NT2/D1 (cell line): ENCODE measurements at regions not wholly inside any gene's neighbourhood (a gene's known extent, or its start where the extent isn't known, plus 50 kb on each side); places are given as distances from the start of the nearest gene placed in this dataset.

Experiments used
- DNase-seq: peaks from one replicate; pipeline ENCODE4 v3.0.0-alpha.2; 2011; ENCODE audit warnings: low read depth, low spot score
- H3K27me3 ChIP-seq: 2 replicates; pipeline ENCODE4 v1.6.0; 2011; ENCODE audit warnings: mild to moderate bottlenecking; ENCODE audit not compliant: insufficient read length, insufficient read depth
- H3K36me3 ChIP-seq: 2 replicates; pipeline ENCODE4 v1.6.1; 2011; ENCODE audit warnings: mild to moderate bottlenecking, low read length, mixed read lengths; ENCODE audit not compliant: insufficient read depth, insufficient read length
- H3K4me1 ChIP-seq: 2 replicates; pipeline ENCODE4 v1.5.1; 2011; ENCODE audit not compliant: insufficient read depth, insufficient read length
- H3K4me3 ChIP-seq: 2 replicates; pipeline ENCODE4 v1.5.1; 2011; ENCODE audit warnings: low read depth; ENCODE audit not compliant: insufficient read length
- H3K9ac ChIP-seq: 2 replicates; pipeline ENCODE4 v1.6.0; 2011; ENCODE audit warnings: low read depth; ENCODE audit not compliant: insufficient read length
- H3K9me3 ChIP-seq: 2 replicates; pipeline ENCODE4 v1.5.1; 2011; ENCODE audit warnings: mild to moderate bottlenecking, low read length; ENCODE audit not compliant: insufficient read depth
- SUZ12 ChIP-seq: IDR thresholded peaks from 2 replicates; pipeline ENCODE4 v1.6.1; 2011; ENCODE audit not compliant: insufficient read length, insufficient read depth; ENCODE audit errors: extremely low read depth
- YY1 ChIP-seq: IDR thresholded peaks from 2 replicates; pipeline ENCODE4 v1.6.1; 2011; ENCODE audit not compliant: insufficient read length, insufficient read depth
- ZNF274 ChIP-seq: IDR thresholded peaks from 2 replicates; pipeline ENCODE4 v1.6.1; 2011; ENCODE audit warnings: mild to moderate bottlenecking, low read depth, low read length

GRCh38 chr2:43019536-43020183 lies 206.7 kb downstream of the ZFP36L2 start:
- H3K9me3 ChIP-seq, result peaks cover 14% of the 10 kb centered on the region; the same call in 1 of the 2 replicates
- H3K4me1 ChIP-seq, result peaks cover 1% of the 10 kb centered on the region
- H3K27me3 ChIP-seq, result no peaks in the 10 kb centered on the region
- no peak overlapping the region for H3K9ac ChIP-seq
- no peak for DNase-seq
- no peaks in the 10 kb centered on the region for H3K36me3 ChIP-seq
- H3K4me3 ChIP-seq, result no peak overlapping the region
- TF ChIP-seq SUZ12 (no peak), ZNF274 (no peak), YY1 (no peak)

GRCh38 chr2:43019025-43019367 lies 207.4 kb downstream of the ZFP36L2 start:
- H3K4me1 ChIP-seq, result no peaks in the 10 kb centered on the region
- no peak overlapping the region for H3K4me3 ChIP-seq
- no peaks in the 10 kb centered on the region for H3K36me3 ChIP-seq
- peaks cover 14% of the 10 kb centered on the region; the same call in 1 of the 2 replicates for H3K9me3 ChIP-seq
- H3K9ac ChIP-seq, result no peak overlapping the region
- no peak for DNase-seq
- TF ChIP-seq YY1 (no peak), SUZ12 (no peak), ZNF274 (no peak)
- H3K27me3 ChIP-seq, result no peaks in the 10 kb centered on the region

- DNase-seq, result no peak
- Histone ChIP-seq H3K27me3 (no peaks in the 10 kb centered on the region), H3K9ac (no peak overlapping the region), H3K9me3 (peaks cover 14% of the 10 kb centered on the region; the same call in 1 of the 2 replicates), H3K36me3 (no peaks in the 10 kb centered on the region), H3K4me3 (no peak overlapping the region), H3K4me1 (no peaks in the 10 kb centered on the region)
- no peak for TF ChIP-seq SUZ12
- TF ChIP-seq ZNF274, result no peak
- TF ChIP-seq YY1, result no peak
These were observed 208.0 kb downstream of the ZFP36L2 start for GRCh38 chr2:43018179-43019024.

- H3K36me3 ChIP-seq, result no peaks in the 10 kb centered on the region
- no peak for TF ChIP-seq ZNF274
- no peak for TF ChIP-seq SUZ12
- TF ChIP-seq YY1, result no peak
- H3K4me3 ChIP-seq, result no peak overlapping the region
- H3K27me3 ChIP-seq, result no peaks in the 10 kb centered on the region
- H3K9ac ChIP-seq, result no peak overlapping the region
- H3K4me1 ChIP-seq, result no peaks in the 10 kb centered on the region
- DNase-seq, result peak; percentile 55
- H3K9me3 ChIP-seq, result no peaks in the 10 kb centered on the region
These were observed 212.5 kb downstream of the ZFP36L2 start for GRCh38 chr2:43013821-43014345.

- TF ChIP-seq SUZ12 (no peak), YY1 (no peak), ZNF274 (no peak)
- Histone ChIP-seq H3K27me3 (no peaks in the 10 kb centered on the region), H3K36me3 (no peaks in the 10 kb centered on the region), H3K4me3 (no peak overlapping the region), H3K9ac (no peak overlapping the region), H3K4me1 (no peaks in the 10 kb centered on the region), H3K9me3 (no peaks in the 10 kb centered on the region; the same call in 1 of the 2 replicates)
- DNase-seq, result no peak
These were observed 213.4 kb downstream of the ZFP36L2 start for GRCh38 chr2:43012966-43013365.

- H3K9ac ChIP-seq, result no peak overlapping the region
- H3K4me3 ChIP-seq, result no peak overlapping the region
- no peak for TF ChIP-seq SUZ12
- TF ChIP-seq YY1, result no peak
- TF ChIP-seq ZNF274, result no peak
- no peaks in the 10 kb centered on the region; the same call in 1 of the 2 replicates for H3K9me3 ChIP-seq
- H3K27me3 ChIP-seq, result no peaks in the 10 kb centered on the region
- H3K36me3 ChIP-seq, result no peaks in the 10 kb centered on the region
- no peak for DNase-seq
- H3K4me1 ChIP-seq, result no peaks in the 10 kb centered on the region
These were observed 215.3 kb downstream of the ZFP36L2 start for GRCh38 chr2:43011158-43011491.
